Lower leg skin (tissue), 3 donors: ENCODE measurements at regions not wholly inside any gene's neighbourhood (a gene's known extent, or its start where the extent isn't known, plus 50 kb on each side); places are given as distances from the start of the nearest gene placed in this dataset.

Experiments
- POLR2A ChIP-seq, 2 donors: fragments of 450-650 bp; IDR thresholded peaks; one replicate each; pipeline ENCODE4 v1.6.1; 2016 to 2017; ENCODE audit warnings: antibody characterized with exemption in 2 of 2, mild to moderate bottlenecking in 1 of 2, moderate library complexity in 1 of 2
- TF ChIP-seq, protein P1 (sequence below), 3 donors: fragments of 450-650 bp; IDR thresholded peaks; one replicate each; pipeline ENCODE4 v1.5.1; 2016; ENCODE audit warnings: antibody characterized with exemption in 3 of 3, mild to moderate bottlenecking in 3 of 3, moderate library complexity in 2 of 3

DNA sequence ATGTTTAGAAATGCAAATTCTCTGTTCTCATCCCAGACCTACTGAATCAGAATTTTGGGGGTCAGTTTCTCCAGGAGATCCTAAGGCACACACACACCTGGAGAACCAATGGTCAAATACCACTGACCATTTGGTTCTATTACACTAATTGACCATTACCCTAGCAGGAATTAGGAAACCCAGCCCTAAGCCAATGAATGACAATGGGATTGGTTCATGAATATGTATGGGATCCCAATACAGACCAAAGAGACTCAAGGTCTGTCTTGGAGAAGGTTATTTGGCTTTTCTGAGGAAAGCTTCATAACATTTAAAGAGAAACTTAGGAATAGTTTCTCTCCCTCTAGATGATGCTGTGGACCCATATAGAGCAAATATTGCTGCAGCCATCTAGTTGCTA is 317.0 kb downstream of the BMPER start:
- TF ChIP-seq, protein P1, sequence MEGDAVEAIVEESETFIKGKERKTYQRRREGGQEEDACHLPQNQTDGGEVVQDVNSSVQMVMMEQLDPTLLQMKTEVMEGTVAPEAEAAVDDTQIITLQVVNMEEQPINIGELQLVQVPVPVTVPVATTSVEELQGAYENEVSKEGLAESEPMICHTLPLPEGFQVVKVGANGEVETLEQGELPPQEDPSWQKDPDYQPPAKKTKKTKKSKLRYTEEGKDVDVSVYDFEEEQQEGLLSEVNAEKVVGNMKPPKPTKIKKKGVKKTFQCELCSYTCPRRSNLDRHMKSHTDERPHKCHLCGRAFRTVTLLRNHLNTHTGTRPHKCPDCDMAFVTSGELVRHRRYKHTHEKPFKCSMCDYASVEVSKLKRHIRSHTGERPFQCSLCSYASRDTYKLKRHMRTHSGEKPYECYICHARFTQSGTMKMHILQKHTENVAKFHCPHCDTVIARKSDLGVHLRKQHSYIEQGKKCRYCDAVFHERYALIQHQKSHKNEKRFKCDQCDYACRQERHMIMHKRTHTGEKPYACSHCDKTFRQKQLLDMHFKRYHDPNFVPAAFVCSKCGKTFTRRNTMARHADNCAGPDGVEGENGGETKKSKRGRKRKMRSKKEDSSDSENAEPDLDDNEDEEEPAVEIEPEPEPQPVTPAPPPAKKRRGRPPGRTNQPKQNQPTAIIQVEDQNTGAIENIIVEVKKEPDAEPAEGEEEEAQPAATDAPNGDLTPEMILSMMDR (IDR thresholded peaks at IDR 0.05) = no peak
- no peak for TF ChIP-seq POLR2A (IDR thresholded peaks at IDR 0.05)
